Osteoblast (primary cell): ENCODE measurements at regions not wholly inside any gene's neighbourhood (a gene's known extent, or its start where the extent isn't known, plus 50 kb on each side); places are given as distances from the start of the nearest gene placed in this dataset.

Experiments used
- DNase-seq: peaks from one replicate; pipeline ENCODE4 v3.0.0; 2011; ENCODE audit warnings: low spot score, mixed read lengths; ENCODE audit not compliant: insufficient read length; ENCODE audit errors: missing footprints
- H2AFZ ChIP-seq: 2 replicates; pipeline ENCODE4 v1.6.0; 2011; ENCODE audit warnings: mild to moderate bottlenecking, low read length
- H3K27ac ChIP-seq: 2 replicates; pipeline ENCODE4 v1.5.1; 2011; ENCODE audit warnings: mild to moderate bottlenecking, low read depth, low read length, moderate library complexity
- H3K27me3 ChIP-seq: 2 replicates; pipeline ENCODE4 v1.6.0; 2012; ENCODE audit warnings: mild to moderate bottlenecking, control low read depth, inconsistent platforms, low read length, moderate library complexity; ENCODE audit not compliant: insufficient read depth
- H3K36me3 ChIP-seq: 2 replicates; pipeline ENCODE4 v1.5.1; 2011; ENCODE audit warnings: mild to moderate bottlenecking, low read length, control low read depth, moderate library complexity; ENCODE audit not compliant: insufficient read depth
- H3K4me1 ChIP-seq: 2 replicates; pipeline ENCODE4 v1.5.1; 2011; ENCODE audit warnings: mild to moderate bottlenecking, low read length, control low read depth, moderate library complexity; ENCODE audit not compliant: insufficient read depth
- H3K4me2 ChIP-seq: 2 replicates; pipeline ENCODE4 v1.6.0; 2011; ENCODE audit warnings: mild to moderate bottlenecking, low read length; ENCODE audit not compliant: insufficient read depth
- H3K4me3 ChIP-seq: fragments of 200-600 bp; sonication (generic); 3 replicates; pipeline ENCODE4 v1.5.1; 2012; ENCODE audit warnings: mild to moderate bottlenecking, low read length, inconsistent platforms; ENCODE audit not compliant: insufficient read depth
- H3K79me2 ChIP-seq: 2 replicates; pipeline ENCODE4 v1.6.0; 2012; ENCODE audit warnings: mild to moderate bottlenecking, low read length, control low read depth, inconsistent platforms; ENCODE audit not compliant: insufficient read depth
- H3K9me3 ChIP-seq: 2 replicates; pipeline ENCODE4 v1.5.1; 2011; ENCODE audit warnings: low read depth, low read length, control low read depth
- H4K20me1 ChIP-seq: 2 replicates; pipeline ENCODE4 v1.6.0; 2012; ENCODE audit warnings: mild to moderate bottlenecking, low read length, control low read depth; ENCODE audit not compliant: insufficient read depth
- CTCF ChIP-seq: IDR thresholded peaks from 2 replicates; pipeline ENCODE4 v1.5.1; 2011; ENCODE audit warnings: mild to moderate bottlenecking, low read depth, low read length, moderate library complexity; ENCODE audit errors: extremely low read depth

- Histone ChIP-seq H3K4me2 (no peak overlapping the region), H3K9me3 (no peaks in the 10 kb centered on the region), H3K4me1 (no peaks in the 10 kb centered on the region), H3K4me3 (no peak overlapping the region), H2AFZ (no peak overlapping the region), H4K20me1 (no peaks in the 10 kb centered on the region), H3K27ac (no peak overlapping the region), H3K79me2 (no peaks in the 10 kb centered on the region), H3K36me3 (no peaks in the 10 kb centered on the region), H3K27me3 (no peaks in the 10 kb centered on the region)
- no peak for TF ChIP-seq CTCF
- no peak for DNase-seq
Observed at GRCh38 chr6:123747515-123747914, 56.1 kb upstream of the NKAIN2 start.

- H3K27ac ChIP-seq, result no peak overlapping the region
- H4K20me1 ChIP-seq, result no peaks in the 10 kb centered on the region
- H3K36me3 ChIP-seq, result no peaks in the 10 kb centered on the region
- no peaks in the 10 kb centered on the region for H3K27me3 ChIP-seq
- H3K4me2 ChIP-seq, result no peak overlapping the region
- DNase-seq, result peak; percentile 86
- no peaks in the 10 kb centered on the region for H3K9me3 ChIP-seq
- H3K4me3 ChIP-seq, result no peak overlapping the region
- no peak for TF ChIP-seq CTCF
- H3K4me1 ChIP-seq, result no peaks in the 10 kb centered on the region
- no peak overlapping the region for H2AFZ ChIP-seq
- no peaks in the 10 kb centered on the region for H3K79me2 ChIP-seq
Observed at GRCh38 chr6:123745895-123746294, 57.8 kb upstream of the NKAIN2 start.

GRCh38 chr6:123744840-123745239 is 58.8 kb upstream of the NKAIN2 start:
- Histone ChIP-seq H3K4me2 (no peak overlapping the region), H4K20me1 (no peaks in the 10 kb centered on the region), H3K4me3 (no peak overlapping the region), H3K27me3 (no peaks in the 10 kb centered on the region), H3K36me3 (no peaks in the 10 kb centered on the region), H2AFZ (no peak overlapping the region), H3K9me3 (no peaks in the 10 kb centered on the region), H3K27ac (no peak overlapping the region), H3K4me1 (no peaks in the 10 kb centered on the region), H3K79me2 (no peaks in the 10 kb centered on the region)
- no peak for DNase-seq
- no peak for TF ChIP-seq CTCF

- no peak overlapping the region for H3K4me3 ChIP-seq
- no peak overlapping the region for H2AFZ ChIP-seq
- H3K27me3 ChIP-seq, result no peaks in the 10 kb centered on the region
- no peaks in the 10 kb centered on the region for H3K79me2 ChIP-seq
- H3K4me2 ChIP-seq, result no peak overlapping the region
- H3K9me3 ChIP-seq, result no peaks in the 10 kb centered on the region
- H3K36me3 ChIP-seq, result no peaks in the 10 kb centered on the region
- H3K4me1 ChIP-seq, result no peaks in the 10 kb centered on the region
- no peak overlapping the region for H3K27ac ChIP-seq
- no peak for TF ChIP-seq CTCF
- H4K20me1 ChIP-seq, result no peaks in the 10 kb centered on the region
- DNase-seq, result no peak
Observed at GRCh38 chr6:123742626-123743025, 61.0 kb upstream of the NKAIN2 start.
